ENCODE measurements at regions not wholly inside any gene's neighbourhood (a gene's known extent, or its start where the extent isn't known, plus 50 kb on each side); places are given as distances from the start of the nearest gene placed in this dataset.
"Not testable (repeated sequence)": the region's sequence is repeated elsewhere in the genome, so short reads cannot be mapped to it uniquely, and the experiment has no call there.

DNA sequence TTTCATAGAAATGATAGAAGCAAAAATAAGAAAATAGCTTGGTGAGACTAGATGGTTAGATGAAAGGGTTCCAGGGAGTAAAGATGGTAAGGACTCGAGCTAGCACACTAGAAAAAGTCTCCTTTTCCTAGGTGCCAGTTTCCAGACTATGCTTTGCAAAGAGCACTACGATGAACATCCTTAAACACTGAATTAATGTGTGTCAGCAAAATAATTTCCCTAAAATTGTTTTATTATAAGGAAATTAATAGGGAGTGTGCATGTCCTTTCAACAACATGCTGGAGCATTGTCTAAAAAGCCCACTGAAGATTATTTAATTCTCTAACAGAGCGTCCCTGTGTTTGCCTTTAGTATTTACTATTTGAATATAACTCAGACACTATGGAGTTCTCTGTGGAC, 107.4 kb upstream of the NDUFV2 start:
- DNase-seq, result no peak

DNA sequence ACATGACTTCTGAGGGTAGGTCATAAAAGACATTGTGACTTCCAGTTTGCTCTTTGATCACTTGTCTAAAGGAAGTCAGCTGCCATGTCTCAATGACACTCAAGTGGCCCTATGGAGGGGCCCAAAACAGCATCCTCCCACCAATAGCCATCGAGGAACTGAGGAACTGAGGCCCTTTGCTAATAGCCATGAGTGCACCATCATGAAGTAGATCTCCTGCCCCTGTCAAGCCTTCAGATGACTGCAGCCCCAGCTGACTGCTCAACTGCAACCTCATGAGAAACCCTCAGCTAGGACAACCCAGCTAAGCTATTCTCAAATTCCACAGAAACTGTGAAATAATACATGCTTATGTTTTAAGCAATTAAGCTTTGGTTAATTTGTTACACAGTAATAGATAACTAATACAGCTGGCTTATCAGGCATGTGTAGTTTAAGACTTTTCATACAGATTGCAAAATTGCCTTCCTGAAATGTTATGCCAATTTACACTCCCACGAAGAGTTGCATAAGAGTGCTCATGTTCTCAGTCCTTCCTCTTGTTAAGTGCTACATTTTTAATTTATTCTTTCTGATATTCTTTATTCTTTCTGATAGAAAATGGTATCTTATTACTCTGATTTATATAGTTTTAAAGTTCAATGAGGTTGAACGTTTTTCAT, 105.6 kb upstream of the NDUFV2 start:
- no peak for DNase-seq

DNA sequence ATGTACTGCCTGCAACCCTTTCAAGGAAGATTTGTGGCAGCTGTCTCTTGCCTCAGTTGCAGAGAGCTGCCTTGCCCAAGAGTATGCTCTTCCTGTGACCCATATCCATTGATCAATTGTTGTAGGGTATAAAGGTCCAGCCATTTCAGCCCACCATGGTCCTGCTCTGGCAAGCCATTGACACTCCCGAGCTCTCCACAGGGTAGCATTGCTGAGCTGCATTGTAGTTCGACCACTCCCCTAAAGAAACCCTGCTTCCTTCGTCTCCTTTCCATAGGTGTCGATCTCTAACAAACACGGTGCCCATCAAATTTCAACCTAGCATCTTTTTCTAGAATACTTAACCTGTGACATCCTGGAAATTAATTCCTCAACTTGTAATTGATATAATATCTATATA, 104.9 kb upstream of the NDUFV2 start:
- DNase-seq, result no peak

DNA sequence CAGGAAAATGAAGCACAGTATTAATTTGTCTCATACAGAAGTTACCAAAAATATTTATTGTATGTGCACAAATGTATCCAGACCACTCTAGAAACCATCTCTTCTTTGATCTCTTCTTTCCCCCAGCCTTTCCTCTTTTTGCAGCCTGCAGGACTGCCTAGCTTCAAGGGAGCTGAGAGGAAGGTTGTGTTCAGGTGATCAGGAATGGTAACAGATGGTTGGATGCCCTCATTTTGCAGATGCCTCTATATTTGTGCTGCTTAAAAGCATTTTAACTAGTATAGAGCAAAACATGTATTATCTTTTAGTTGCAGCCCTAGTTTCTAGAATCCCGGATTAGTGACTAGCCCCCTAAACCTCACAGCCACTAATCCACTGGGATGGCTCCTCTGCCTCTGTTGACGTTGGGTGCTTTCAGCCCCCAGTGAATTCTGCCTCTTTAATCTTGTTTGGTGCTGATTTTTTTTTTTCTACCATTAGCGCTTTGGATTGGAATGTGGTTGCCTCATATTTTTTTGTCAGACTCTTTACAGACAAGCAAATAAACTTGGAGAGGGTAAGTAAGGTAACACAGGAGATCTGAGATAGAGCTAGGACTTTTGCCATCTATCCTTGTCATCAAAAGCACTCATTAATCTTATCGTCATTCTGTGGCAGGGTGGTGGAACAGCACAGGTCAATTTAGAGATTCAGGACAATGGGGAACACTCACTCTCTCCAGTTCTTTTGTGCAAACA, 103.8 kb upstream of the NDUFV2 start:
- no peak for DNase-seq

DNA sequence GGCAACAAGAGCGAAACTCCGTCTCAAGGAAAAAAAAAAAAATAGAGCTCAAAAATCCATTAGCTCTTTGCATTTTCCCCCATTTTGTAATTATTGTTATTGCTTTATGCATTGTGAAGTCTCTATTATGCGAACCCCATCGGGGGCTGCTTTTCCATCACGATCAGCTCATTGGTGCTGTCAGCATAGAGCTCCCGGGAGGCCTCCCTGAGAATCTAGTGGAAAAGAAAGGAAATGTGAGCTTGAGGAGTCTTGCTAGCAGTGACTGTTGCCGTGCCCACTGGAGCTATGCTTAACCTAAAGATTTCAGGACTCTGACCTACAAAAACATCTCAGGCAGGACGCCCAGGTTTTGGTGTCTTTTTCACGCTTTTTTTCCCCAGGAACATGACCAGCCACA, 102.6 kb upstream of the NDUFV2 start:
- peak; percentile 44 for DNase-seq

DNA sequence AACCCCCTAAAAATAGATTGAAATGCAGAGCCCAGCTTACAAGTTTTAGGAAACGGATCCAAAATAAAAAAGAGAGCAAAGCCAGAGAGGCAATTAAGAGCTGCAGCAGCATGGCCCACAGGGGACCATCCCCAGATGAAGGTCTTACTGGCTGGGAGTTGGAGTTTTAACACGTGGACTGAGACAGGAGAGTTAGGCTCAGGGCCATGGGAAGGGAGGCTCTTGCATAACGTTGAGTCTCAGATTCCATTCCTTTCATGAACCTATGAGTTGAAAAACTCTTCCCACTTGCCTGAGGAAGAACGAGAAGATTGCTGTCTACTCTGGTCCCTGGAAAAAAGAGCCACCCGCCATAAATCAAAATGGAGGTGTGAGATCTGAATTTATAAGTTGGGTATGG, 101.8 kb upstream of the NDUFV2 start:
- DNase-seq, result no peak

DNA sequence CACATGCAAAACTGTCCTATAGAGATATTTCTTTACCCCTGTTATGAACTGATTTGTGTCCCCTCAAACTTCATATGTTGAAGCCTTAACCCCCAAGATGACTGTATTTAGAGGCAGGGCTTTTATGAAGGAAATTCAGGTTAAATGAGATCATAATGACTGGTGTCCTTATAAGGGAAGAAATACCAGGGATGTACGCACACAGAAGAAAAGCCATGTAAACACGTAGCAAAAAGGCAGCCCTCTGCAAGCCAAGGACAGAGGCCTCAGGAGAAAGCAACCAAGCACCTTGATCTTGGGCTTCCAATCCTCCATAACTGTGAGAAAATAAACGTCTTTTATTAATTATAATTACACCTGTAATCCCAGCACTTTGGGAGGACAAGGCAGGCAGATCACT, 101.3 kb upstream of the NDUFV2 start:
- no peak for DNase-seq

DNA sequence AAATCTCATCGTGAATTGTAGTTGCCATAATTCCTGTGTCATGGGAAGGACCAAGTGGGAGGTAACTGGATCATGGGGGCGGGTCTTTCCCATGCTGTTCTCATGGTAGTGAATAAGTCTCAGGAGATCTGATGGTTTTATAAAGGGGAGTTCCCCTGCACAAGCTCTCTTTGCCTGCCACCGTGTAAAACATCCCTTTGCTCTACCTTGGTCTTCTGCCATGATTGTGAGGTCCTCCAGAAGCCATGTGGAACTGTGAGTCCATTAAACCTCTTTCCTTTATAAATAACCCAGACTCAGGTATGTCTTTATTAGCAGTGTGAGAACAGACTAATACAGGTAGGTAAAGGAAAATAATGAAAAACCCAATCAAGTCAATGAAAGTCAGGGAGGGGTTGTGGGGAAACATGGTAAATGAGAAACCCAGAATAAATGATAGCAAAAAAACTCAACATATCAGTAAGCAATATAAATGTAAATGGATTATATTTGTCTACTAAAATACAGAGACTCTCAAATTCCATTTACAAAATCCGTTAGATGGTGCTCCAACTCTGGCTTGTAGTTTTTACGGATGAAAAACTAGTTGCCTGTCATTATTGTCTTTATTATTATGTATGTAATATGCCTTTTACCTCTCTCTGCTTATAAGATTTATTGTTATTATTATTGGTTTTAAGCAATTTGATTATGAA, 98.9 kb upstream of the NDUFV2 start:
- no peak for DNase-seq

DNA sequence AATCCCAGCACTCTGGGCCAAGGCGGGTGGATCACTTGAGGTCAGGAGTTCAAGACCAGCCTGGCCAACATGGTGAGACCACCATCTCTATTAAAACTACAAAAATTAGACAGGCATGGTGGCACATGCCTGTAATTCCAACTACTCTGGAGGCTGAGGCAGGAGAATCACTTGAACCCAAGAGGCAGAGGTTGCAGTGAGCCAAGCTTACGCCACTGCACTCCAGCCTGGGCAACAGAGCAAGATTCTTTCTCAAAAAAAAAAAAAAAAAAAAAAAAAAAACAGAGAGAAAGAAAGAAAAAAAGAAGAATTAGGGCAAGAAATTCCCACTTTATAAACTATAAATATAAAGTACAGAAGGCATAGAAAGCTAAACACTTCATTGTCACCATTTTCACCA, 98.2 kb upstream of the NDUFV2 start:
- DNase-seq, result not testable (repeated sequence)

DNA sequence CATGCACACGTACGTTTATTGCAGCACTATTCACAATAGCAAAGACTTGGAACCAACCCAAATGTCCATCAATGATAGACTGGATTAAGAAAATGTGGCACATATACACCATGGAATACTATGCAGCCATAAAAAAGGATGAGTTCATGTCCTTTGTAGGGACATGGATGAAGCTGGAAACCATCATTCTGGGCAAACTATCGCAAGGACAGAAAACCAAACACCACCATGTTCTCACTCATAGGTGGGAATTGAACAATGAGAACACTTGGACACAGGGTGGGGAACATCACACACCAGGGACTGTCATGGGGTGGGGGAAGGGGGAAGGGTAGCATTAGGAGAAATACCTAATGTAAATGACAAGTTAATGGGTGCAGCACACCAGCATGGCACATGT, 94.8 kb upstream of the NDUFV2 start:
- not testable (repeated sequence) for DNase-seq

DNA sequence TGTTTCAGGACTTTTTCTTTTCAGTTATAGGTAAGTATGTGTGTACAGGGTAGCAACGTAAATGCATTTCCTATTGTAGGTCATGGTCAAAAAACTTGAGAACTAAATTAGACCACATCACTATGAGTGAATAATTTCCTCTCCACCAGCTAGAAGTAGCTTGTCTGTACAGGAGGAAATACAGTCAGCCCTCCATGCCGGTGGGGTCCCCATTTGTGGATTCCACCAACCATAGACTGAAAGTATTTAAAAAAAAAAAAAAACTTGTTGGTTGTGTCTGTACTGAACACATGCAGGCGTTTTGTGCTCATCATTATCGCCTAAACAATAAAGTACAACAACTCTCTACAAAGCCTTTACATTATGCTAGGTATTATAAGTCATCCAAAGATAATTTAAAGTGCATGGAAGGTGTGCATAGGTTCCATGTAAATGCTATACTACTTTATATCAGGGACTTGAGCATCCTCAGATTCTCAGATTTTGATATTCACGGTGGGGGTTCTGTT, 94.2 kb upstream of the NDUFV2 start:
- DNase-seq, result no peak

DNA sequence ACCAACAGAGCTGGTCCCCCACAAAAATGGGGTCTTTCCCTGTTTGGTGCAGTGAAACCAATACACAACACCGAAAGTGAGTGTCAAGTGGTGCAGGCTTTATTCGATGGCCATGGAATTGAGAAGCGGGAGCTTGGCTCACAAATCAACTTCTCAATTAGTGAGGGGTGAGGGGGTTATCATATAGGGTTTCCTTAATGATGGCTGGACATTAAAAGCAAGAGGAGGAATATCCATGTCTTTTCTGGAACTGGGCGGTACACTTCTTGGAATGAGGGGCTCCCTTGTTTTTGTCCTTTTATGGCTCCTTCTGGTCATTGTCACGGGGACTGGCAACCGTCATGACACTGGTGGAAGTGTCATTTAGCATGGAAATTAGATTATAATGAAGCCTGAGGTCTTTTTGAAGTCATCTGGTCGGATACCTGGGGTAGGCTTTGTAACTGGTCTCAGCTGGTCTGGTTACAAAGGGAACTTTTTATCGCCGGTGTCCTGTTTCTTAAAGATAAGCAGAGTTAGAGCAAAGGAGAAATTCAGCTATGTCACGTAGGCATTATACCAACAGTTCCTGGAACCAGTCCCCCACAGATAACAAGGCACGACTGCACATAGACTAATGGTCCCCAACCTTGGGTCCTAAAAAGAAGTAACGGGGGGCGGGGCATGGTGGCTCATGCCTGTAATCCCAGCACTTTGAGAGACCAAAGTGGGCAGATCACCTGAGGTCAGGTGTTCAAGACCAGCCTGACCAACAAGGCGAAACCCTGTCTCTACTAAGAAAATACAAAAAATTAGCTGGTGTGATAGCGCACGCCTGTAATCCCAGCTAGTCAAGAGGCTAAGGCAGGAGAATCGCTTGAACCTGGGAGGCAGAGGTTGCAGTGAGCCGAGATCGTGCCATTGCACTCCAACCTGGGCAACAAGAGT, 93.5 kb upstream of the NDUFV2 start:
- no peak for DNase-seq

DNA sequence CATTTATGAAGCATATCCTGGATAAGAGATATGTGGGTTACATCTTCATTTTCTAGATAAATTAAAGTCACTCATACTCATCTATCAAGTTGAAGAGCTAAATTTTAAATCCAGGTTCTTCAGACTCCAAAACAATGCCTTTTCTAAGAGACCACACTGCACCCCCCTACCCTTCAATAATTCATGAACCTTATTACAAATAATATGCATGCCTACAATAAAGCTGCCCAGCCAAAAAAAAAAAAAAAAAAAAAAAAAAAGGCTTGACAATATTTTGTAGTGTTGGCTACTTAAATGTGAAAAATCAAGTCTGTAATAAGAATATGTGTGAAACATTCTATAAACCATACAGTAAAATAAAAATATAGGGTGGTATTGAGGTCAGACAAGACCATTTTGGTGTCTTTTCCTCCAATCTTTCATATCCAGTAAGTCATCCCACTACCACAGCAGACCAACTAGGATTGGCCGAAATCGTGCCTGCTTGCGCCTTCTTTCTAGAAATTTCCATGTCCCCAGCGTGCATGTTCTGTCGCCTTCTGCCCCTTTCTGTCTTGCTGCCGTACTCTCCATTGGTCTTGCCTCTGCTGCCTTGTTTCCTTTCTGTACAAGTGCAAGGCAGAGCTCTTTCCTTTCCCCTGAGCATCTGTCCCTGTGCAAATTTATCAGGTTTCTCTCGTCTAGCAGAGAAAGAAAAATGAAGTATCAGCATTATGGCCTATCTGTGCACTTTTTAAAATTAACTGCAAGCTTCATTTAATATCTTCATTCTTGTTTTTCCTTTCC, 92.6 kb upstream of the NDUFV2 start:
- DNase-seq, result no peak

DNA sequence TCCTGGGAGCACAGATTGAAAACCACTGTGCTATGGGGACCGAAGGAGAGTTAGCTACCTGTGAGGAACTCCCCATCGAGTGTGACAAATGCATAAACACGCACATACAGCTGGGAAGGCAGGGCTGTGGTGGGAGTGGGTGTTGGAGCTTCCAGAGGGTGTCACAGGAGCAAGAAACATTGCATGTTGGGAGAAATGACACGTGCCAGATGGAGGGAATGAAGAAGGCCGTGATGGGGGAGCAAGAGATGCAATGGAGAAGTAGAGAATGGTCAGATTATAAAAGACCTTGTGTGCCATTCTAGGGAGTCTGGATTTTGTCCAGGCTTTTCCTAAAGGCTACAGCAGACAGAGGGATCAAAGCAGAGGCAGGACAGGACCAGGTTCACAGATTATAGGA, 91.1 kb upstream of the NDUFV2 start:
- DNase-seq, result no peak

DNA sequence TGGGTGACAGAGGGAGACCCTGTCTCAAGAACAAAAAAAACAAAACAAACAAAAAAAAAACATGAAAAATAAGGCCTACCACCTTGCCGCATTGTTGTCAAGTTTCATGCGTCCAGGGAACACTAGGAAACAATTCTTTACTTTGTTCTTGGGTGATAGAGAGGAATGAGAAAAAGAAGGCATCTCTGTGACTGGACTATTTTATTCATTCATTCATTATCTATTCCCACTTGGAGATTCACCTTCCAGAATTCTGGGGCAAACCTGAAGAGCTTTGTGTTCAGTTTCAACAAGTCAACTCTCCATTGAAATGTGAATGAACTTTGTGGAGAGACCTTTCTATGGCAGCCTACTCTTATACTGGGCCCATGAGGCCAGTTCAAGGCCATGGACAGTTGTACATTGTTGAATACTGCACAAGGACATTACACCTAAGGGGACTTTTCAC, 88.5 kb upstream of the NDUFV2 start:
- DNase-seq, result no peak

DNA sequence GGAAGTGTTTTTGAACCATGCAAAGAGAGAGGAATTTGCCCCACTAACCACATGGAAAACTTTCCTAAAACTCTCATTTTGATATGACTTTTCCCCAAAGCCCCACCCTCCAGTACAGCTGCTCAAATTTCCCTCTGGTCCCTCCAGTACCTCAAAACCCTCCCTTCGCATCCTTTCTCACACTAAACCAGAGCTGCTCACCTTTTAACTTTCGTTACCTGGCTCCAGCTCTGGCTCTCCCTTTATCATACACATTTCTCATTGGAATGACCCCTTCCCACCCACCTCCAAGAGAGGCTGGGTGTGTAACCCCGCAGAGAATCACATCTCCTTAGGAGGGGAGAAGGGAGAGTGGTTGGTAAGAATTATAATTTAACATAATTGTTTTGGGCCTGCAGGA, 86.8 kb upstream of the NDUFV2 start:
- no peak for DNase-seq

DNA sequence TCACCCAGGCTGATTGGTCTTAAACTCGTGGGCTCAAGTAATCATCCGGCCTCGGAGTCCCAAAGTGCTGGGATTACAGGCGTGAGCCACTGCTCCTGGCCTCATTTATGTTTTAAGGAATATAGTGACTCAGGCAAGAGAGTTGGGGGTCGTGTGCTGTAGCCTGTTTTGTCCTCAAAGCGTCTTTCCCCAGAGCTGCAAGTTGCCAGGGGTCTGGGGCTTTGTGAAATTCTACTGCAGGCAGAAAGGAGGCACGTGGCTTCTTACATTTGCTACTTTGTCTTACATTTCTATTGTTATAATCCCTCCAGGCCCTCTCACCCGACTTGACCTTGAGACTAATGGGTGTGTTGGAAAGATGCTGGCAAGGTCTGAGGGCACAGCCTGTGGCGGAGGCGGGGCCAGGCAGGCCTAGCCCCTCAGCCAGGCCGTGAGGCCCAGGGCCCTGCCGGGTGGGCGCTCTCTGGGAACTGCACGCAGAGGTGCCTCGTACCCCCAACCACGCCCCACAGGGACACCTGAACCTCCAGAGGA, 85.8 kb upstream of the NDUFV2 start:
- peak; percentile 78 for DNase-seq

DNA sequence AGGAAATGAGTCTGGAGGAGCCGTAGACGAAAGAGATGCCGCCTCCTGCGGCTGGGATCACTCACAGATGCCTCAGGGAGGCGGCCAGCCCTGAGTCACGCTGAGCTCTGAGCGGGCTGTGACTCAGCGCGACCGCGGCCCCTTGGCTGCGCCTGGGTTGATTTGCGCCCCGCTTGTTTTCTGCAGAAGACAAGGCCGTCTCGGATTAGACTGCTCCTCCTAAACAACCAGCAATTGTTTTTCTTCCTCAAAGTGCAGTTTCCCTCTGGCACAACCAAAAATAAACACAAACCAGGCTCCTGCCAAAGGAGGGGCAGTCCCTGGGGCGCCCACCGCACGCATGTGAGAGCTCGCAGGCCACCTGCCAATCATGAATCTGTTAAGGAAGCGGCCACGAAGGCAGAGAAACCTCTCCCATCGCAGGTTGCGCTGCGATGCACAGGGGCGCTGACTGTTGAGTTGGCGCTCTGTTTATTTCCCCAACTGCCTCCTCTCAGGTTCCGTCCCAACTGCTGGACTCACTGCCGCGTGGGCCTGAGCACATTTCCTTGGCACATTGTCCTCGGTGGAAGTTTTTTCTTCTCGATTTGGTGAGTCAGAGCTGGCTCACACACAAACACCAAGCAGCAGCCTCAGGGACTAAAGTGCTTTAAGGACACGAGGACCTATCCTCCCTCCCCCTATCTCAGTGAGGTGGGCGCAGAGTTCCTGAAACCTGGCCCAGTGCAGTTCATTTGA, 85.2 kb upstream of the NDUFV2 start:
- DNase-seq, result peak; percentile 84

DNA sequence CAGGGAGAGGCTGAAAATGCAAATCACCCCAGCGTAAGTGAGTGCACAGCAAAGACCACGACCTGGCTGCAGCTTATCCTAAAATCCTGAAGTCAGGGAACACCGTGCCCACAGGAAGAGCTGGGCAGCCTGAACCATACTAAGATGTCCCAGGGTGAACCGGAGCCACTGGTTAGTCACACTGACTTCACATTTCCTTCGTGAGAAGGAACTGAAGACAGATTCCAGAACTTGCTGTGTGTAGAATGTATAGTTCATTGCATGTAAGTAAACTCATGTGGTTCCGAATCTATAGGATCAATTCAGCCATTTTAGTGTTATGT, 84.6 kb upstream of the NDUFV2 start:
- DNase-seq, result peak; percentile 3

DNA sequence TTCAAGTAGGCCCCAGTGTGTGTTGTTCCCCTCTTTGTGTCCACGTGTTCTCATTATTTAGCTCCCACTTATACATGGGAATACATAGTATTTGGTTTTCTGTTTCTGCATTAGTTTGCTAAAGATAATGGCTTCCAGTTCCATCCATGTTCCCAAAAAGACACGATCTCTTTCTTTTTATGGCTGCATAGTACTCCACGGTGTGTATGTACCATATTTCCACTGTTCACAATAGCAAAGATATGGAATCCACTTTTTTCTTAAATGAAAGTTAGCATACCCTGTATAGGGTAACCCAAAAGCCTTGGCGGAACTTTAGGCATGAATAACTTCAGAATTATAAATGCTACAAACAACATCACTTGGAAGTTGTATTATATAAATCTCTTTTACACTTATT, 83.4 kb upstream of the NDUFV2 start:
- no peak for DNase-seq

DNA sequence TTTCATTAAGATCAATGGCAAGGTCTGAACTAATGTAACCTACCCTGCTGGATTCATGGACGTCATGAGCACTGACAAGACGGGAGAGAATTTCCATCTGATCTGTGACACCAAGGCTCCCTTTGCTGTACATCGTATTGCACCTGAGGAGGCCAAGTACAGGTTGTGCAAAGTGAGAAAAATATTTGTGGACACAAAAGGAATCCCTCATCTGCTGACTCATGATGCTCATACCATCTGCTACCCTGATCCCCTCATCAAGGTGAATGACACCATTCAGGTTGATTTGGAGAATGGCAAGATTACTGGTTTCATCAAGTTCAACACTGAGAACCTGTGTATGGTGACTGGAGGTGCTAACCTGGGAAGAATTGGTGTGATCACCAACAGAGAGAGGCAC, 82.3 kb upstream of the NDUFV2 start:
- no peak for DNase-seq
